Natural killer cell (primary cell): ENCODE measurements at regions not wholly inside any gene's neighbourhood (a gene's known extent, or its start where the extent isn't known, plus 50 kb on each side); places are given as distances from the start of the nearest gene placed in this dataset.

ENCODE experiments used
- ATAC-seq, 3 donors: fragments of 150-1000 bp in 2 of 3; fragments of 200-7000 bp in 1 of 3; cut with Tn5 transposase; 1 replicate in 1 of 3; 2 replicates in 2 of 3; pipeline ENCODE4 v1.10.0; 2021; ENCODE audit warnings: mild to moderate bottlenecking in 2 of 3, moderate library complexity in 2 of 3
- DNase-seq, 2 donors: peaks; one replicate each; pipeline versions ENCODE4 v3.0.0 to v3.0.0-alpha.2; 2013 to 2021; ENCODE audit warnings: mixed read lengths in 1 of 2
- H3K27ac ChIP-seq: one replicate; pipeline ENCODE4 v1.5.1; 2013; ENCODE audit warnings: mild to moderate bottlenecking, low read length
- H3K27me3 ChIP-seq: one replicate; pipeline ENCODE4 v1.6.1; 2013; ENCODE audit warnings: low read length; ENCODE audit not compliant: control insufficient read depth, insufficient read depth
- H3K36me3 ChIP-seq: one replicate; pipeline ENCODE4 v1.6.1; 2013; ENCODE audit warnings: low read length; ENCODE audit not compliant: control insufficient read depth, insufficient read depth
- H3K4me1 ChIP-seq: one replicate; pipeline ENCODE4 v1.6.1; 2013; ENCODE audit warnings: low read length; ENCODE audit not compliant: control insufficient read depth, insufficient read depth
- H3K4me3 ChIP-seq: one replicate; pipeline ENCODE4 v1.5.1; 2013; ENCODE audit warnings: low read length
- H3K9me3 ChIP-seq: one replicate; pipeline ENCODE4 v1.6.1; 2013; ENCODE audit warnings: low read length; ENCODE audit not compliant: control insufficient read depth, insufficient read depth
- H3K27ac Mint-ChIP-seq, 2 donors: one replicate each; pipeline ENCODE4 v1.8.0; 2022; ENCODE audit warnings: mild to moderate bottlenecking in 2 of 2, mixed read lengths in 2 of 2, moderate library complexity in 1 of 2
- H3K27me3 Mint-ChIP-seq, 2 donors: one replicate each; pipeline ENCODE4 v1.8.0; 2022; ENCODE audit warnings: low read depth in 2 of 2, mixed read lengths in 2 of 2
- H3K36me3 Mint-ChIP-seq: one replicate; pipeline ENCODE4 v1.8.0; 2022; ENCODE audit warnings: mixed read lengths
- H3K4me1 Mint-ChIP-seq, 2 donors: one replicate each; pipeline ENCODE4 v1.8.0; 2022; ENCODE audit warnings: mixed read lengths in 2 of 2
- H3K4me3 Mint-ChIP-seq: one replicate; pipeline ENCODE4 v1.8.0; 2022; ENCODE audit warnings: mild to moderate bottlenecking, moderate library complexity, mixed read lengths
- H3K9me3 Mint-ChIP-seq, 2 donors: one replicate each; pipeline ENCODE4 v1.8.0; 2022; ENCODE audit warnings: mixed read lengths in 2 of 2
- WGBS: methylation state at CpG from one replicate; pipeline ENCODE4 v1.1.7; 2013; ENCODE audit warnings: missing lambda C conversion rate; ENCODE audit not compliant: insufficient coverage; 5-methylcytosine and 5-hydroxymethylcytosine counted together
- intact Hi-C: fragments of 100-400 bp; cut with micrococcal nuclease; formaldehyde crosslinking; loops from one replicate; pipeline ENCODE4 v1.14.2; 2022
- TF ChIP-seq, protein P1 (sequence below): fragments of 200-600 bp; IDR thresholded peaks from one replicate; pipeline ENCODE4 v1.8.0; 2022; ENCODE audit warnings: antibody characterized with exemption

DNA sequence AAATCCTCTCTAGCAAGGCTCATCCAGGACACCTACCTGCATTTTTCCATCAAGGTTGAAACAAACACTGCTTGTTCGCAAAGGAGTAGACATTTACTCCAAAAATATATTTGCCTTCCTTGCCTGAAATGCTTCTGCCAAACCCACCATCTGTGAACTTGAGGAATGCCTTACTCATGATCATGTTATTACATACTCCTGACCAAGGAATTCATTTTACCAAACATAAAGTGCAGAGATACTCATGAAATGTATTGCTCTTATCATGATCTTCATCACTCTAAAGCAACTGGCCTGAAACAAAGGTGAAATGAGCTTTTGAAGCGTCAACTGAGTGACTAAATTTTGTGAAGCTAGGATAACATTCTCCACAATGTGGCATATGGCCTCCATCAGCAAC is 243.1 kb upstream of the CCDC179 start:
- WGBS = 94% methylated on average over 2 of the region's 2 CpGs
- Mint-ChIP-seq H3K4me1 (no peaks in the 10 kb centered on the region), H3K4me3 (no peak overlapping the region), H3K27ac (no peak overlapping the region), H3K36me3 (no peaks in the 10 kb centered on the region), H3K27me3 (no peaks in the 10 kb centered on the region), H3K9me3 (peaks cover 0 to 3% of the 10 kb centered on the region in 2 donors)
- no peaks in the 10 kb centered on the region for H3K9me3 ChIP-seq
- ATAC-seq = no peak
- H3K27ac ChIP-seq = no peak overlapping the region
- DNase-seq = no peak
- TF ChIP-seq, protein P1, sequence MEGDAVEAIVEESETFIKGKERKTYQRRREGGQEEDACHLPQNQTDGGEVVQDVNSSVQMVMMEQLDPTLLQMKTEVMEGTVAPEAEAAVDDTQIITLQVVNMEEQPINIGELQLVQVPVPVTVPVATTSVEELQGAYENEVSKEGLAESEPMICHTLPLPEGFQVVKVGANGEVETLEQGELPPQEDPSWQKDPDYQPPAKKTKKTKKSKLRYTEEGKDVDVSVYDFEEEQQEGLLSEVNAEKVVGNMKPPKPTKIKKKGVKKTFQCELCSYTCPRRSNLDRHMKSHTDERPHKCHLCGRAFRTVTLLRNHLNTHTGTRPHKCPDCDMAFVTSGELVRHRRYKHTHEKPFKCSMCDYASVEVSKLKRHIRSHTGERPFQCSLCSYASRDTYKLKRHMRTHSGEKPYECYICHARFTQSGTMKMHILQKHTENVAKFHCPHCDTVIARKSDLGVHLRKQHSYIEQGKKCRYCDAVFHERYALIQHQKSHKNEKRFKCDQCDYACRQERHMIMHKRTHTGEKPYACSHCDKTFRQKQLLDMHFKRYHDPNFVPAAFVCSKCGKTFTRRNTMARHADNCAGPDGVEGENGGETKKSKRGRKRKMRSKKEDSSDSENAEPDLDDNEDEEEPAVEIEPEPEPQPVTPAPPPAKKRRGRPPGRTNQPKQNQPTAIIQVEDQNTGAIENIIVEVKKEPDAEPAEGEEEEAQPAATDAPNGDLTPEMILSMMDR = no peak
- H3K4me1 ChIP-seq = no peaks in the 10 kb centered on the region
- H3K4me3 ChIP-seq = no peak overlapping the region
- intact Hi-C loops = no loop called here
- no peaks in the 10 kb centered on the region for H3K36me3 ChIP-seq
- no peaks in the 10 kb centered on the region for H3K27me3 ChIP-seq

DNA sequence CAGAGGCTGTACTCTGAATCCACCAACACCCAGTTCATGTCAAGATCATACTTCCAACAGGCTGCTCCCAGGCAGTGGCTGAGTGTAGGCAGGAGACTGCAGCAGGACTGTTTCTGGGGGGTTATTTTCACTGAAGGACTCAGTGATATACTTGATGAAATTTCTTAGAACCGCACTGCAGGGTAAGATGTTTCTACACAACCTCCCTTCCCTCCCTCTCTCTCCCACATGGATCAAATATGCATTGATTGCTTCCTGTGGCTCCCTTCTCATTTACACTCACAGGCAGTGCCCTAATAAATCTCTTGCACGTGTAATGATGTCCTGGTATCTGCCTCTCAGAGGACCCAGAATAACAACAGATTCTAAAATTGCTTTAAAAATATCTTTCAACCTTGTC is 251.3 kb upstream of the CCDC179 start:
- 55% methylated on average over 2 of the region's 2 CpGs for WGBS
- no peak overlapping the region for H3K4me3 ChIP-seq
- Mint-ChIP-seq H3K36me3 (peaks cover 3% of the 10 kb centered on the region), H3K27ac (no peak overlapping the region), H3K27me3 (no peaks in the 10 kb centered on the region), H3K4me1 (peaks cover 19 to 21% of the 10 kb centered on the region in 2 donors), H3K4me3 (no peak overlapping the region), H3K9me3 (peaks cover 0 to 2% of the 10 kb centered on the region in 2 donors)
- DNase-seq = no peak
- H3K36me3 ChIP-seq = no peaks in the 10 kb centered on the region
- H3K27ac ChIP-seq = no peak overlapping the region
- H3K27me3 ChIP-seq = no peaks in the 10 kb centered on the region
- TF ChIP-seq, protein P1 = no peak
- H3K4me1 ChIP-seq = peaks cover 8% of the 10 kb centered on the region
- intact Hi-C loops = loop anchor here (5.0 kb wide), 1 partner anchor 1216 kb away; no protein-coding TSS in a partner anchor
- peaks cover 1% of the 10 kb centered on the region for H3K9me3 ChIP-seq
- no peak for ATAC-seq

DNA sequence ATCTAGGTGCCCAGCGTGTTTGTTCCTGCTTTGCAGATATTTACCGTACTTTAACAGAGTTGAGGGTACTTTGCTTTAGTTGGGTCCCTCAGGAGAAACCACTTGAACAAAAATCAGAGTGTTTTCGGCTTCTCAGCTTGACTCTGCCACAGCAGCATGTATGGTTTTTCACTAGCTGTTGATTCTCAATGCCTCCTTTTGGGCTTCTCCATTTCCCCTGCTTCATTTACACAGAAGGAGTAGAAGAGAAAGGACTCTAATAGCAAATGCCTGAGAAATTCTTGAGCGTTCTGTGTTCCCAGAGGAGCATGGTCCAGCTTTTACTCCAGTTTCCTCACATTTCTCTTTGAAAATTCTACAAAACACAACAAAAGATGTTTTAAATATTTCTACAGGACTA is 252.1 kb upstream of the CCDC179 start:
- ATAC-seq (no peak), DNase-seq (no peak)
- H3K9me3 Mint-ChIP-seq = peaks cover 5 to 8% of the 10 kb centered on the region in 2 donors
- intact Hi-C loops = loop anchor here (5.0 kb wide), 1 partner anchor 1215 kb away; no protein-coding TSS in a partner anchor
- peaks cover 19 to 21% of the 10 kb centered on the region in 2 donors for H3K4me1 Mint-ChIP-seq
- 69% methylated on average over 4 of the region's 4 CpGs for WGBS
- peaks cover 7% of the 10 kb centered on the region for H3K9me3 ChIP-seq
- TF ChIP-seq, protein P1 = no peak
- H3K36me3 Mint-ChIP-seq = peaks cover 9% of the 10 kb centered on the region
- no peak overlapping the region for H3K4me3 ChIP-seq
- H3K4me1 ChIP-seq = peaks cover 8% of the 10 kb centered on the region
- H3K27me3 ChIP-seq = no peaks in the 10 kb centered on the region
- H3K36me3 ChIP-seq = no peaks in the 10 kb centered on the region
- H3K27me3 Mint-ChIP-seq = no peaks in the 10 kb centered on the region
- H3K4me3 Mint-ChIP-seq = no peak overlapping the region
- no peak overlapping the region for H3K27ac Mint-ChIP-seq
- no peak overlapping the region for H3K27ac ChIP-seq
